IMR-90 (cell line): ENCODE measurements at regions not wholly inside any gene's neighbourhood (a gene's known extent, or its start where the extent isn't known, plus 50 kb on each side); places are given as distances from the start of the nearest gene placed in this dataset.

Experiments
- BHLHE40 ChIP-seq: fragments of 150-350 bp; IDR thresholded peaks from 2 replicates; pipeline ENCODE4 v1.6.1; 2016; ENCODE audit warnings: mild to moderate bottlenecking, low read depth, low read length
- CEBPB ChIP-seq: IDR thresholded peaks from 2 replicates; pipeline ENCODE4 v1.6.1; 2012; ENCODE audit warnings: low read depth, low read length, improper control_type of control experiment
- CTCF ChIP-seq: conservative IDR thresholded peaks from 2 replicates; pipeline ENCODE4 v1.5.1; 2012; ENCODE audit warnings: mild to moderate bottlenecking, low read depth, low read length, improper control_type of control experiment
- FOS ChIP-seq: fragments of 150-350 bp; IDR thresholded peaks from 2 replicates; pipeline ENCODE4 v1.6.1; 2016; ENCODE audit warnings: low read depth, low read length
- MXI1 ChIP-seq: IDR thresholded peaks from 2 replicates; pipeline ENCODE4 v1.6.1; 2012; ENCODE audit warnings: low read depth, mild to moderate bottlenecking, low read length, moderate library complexity, borderline replicate concordance
- POLR2A ChIP-seq: IDR thresholded peaks from 2 replicates; pipeline ENCODE4 v1.6.1; 2012; ENCODE audit warnings: mild to moderate bottlenecking, low read depth, low read length
- RAD21 ChIP-seq: IDR thresholded peaks from 2 replicates; pipeline ENCODE4 v1.6.1; 2012; ENCODE audit warnings: low read length, improper control_type of control experiment
- RCOR1 ChIP-seq: IDR thresholded peaks from 2 replicates; pipeline ENCODE4 v1.6.1; 2012; ENCODE audit warnings: mild to moderate bottlenecking, low read length, improper control_type of control experiment; ENCODE audit not compliant: insufficient replicate concordance

GRCh38 chr6:44524476-44525227 lies 137.1 kb downstream of the CDC5L start:
- TF ChIP-seq CTCF (no peak), CEBPB (no peak), POLR2A (no peak), RCOR1 (no peak), BHLHE40 (no peak), RAD21 (no peak), FOS (no peak), MXI1 (no peak)
